ENCODE measurements at regions not wholly inside any gene's neighbourhood (a gene's known extent, or its start where the extent isn't known, plus 50 kb on each side); places are given as distances from the start of the nearest gene placed in this dataset.

DNA sequence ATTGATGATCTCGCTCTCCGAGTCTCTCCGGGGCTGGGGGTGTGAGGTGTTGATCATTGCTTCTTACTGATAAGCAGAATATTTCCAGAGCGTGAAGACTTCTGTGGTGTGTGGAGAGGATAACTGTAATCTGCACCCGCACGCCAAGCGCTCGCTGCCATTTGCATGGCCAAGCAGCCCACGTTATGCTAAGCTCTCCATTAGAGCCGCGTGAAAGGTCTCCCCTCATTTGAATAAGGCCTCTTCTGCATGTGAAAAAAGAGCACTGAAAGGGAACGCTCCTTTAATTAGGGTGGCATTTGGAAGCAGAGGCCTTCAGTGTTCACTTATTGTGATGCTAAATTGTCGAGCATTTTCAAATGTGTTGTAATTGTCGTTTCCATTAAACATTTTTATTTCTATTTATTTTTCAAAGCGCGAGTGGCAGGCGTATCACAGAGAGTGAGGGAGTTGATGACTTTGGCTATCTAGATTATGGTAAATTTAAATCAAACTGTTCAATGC lies 163.6 kb upstream of the IRX2 start:
- CTCF ChIA-PET = interaction anchor here (0.6 kb wide), 1 partner anchor 583 kb away, joined by 3 read pairs; no protein-coding TSS in a partner anchor
- POLR2A ChIA-PET = no interaction called here
- Histone ChIP-seq H3K4me2 (no peak overlapping the region), H2AFZ (ENCODE audit: low read depth) (no peak overlapping the region), H3K27ac (ENCODE audit: low read depth in 2 of 2, low read length in 1 of 2) (no peak overlapping the region), H3K9me2 (no peaks in the 10 kb centered on the region), H3F3A (replicated peaks; ENCODE audit: insufficient read depth) (no peaks in the 10 kb centered on the region), H3K9me3 (no peaks in the 10 kb centered on the region), H3K27me3 (ENCODE audit: insufficient read depth) (no peaks in the 10 kb centered on the region; the same call in 1 of the 2 replicates), H3K4me3 (ENCODE audit: low read depth in 2 of 2, low read length in 1 of 2) (no peak overlapping the region), H3K36me3 (replicated peaks in 1 of 2; ENCODE audit: control insufficient read depth in 1 of 2, insufficient read depth in 2 of 2, low read length in 1 of 2) (no peaks in the 10 kb centered on the region), H3K79me2 (ENCODE audit: insufficient read depth) (no peaks in the 10 kb centered on the region), H3K4me1 (ENCODE audit: control insufficient read depth in 1 of 2, insufficient read depth in 2 of 2, low read depth in 1 of 2, low read length in 1 of 2) (no peaks in the 10 kb centered on the region), H4K20me1 (ENCODE audit: insufficient read depth) (no peaks in the 10 kb centered on the region), H3K9ac (no peak overlapping the region)
- DNase-seq = no peak
- TF ChIP-seq, protein P1, sequence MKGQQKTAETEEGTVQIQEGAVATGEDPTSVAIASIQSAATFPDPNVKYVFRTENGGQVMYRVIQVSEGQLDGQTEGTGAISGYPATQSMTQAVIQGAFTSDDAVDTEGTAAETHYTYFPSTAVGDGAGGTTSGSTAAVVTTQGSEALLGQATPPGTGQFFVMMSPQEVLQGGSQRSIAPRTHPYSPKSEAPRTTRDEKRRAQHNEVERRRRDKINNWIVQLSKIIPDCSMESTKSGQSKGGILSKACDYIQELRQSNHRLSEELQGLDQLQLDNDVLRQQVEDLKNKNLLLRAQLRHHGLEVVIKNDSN (IDR thresholded peaks at IDR 0.05; ENCODE audit: borderline replicate concordance, low read depth) = no peak
- TF ChIP-seq RAD21 (IDR thresholded peaks at IDR 0.05; ENCODE audit: low read length) = no peak
- no peak for TF ChIP-seq TCF12 (IDR thresholded peaks at IDR 0.05)
- TF ChIP-seq RCOR1 (IDR thresholded peaks at IDR 0.05; ENCODE audit: low read length) = no peak
- TF ChIP-seq, protein P2, sequence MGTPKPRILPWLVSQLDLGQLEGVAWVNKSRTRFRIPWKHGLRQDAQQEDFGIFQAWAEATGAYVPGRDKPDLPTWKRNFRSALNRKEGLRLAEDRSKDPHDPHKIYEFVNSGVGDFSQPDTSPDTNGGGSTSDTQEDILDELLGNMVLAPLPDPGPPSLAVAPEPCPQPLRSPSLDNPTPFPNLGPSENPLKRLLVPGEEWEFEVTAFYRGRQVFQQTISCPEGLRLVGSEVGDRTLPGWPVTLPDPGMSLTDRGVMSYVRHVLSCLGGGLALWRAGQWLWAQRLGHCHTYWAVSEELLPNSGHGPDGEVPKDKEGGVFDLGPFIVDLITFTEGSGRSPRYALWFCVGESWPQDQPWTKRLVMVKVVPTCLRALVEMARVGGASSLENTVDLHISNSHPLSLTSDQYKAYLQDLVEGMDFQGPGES (IDR thresholded peaks at IDR 0.05; ENCODE audit: low read depth, low read length) = no peak
- WGBS (ENCODE audit: low lambda C conversion rate) = 21% methylated on average over 17 of the region's 17 CpGs

DNA sequence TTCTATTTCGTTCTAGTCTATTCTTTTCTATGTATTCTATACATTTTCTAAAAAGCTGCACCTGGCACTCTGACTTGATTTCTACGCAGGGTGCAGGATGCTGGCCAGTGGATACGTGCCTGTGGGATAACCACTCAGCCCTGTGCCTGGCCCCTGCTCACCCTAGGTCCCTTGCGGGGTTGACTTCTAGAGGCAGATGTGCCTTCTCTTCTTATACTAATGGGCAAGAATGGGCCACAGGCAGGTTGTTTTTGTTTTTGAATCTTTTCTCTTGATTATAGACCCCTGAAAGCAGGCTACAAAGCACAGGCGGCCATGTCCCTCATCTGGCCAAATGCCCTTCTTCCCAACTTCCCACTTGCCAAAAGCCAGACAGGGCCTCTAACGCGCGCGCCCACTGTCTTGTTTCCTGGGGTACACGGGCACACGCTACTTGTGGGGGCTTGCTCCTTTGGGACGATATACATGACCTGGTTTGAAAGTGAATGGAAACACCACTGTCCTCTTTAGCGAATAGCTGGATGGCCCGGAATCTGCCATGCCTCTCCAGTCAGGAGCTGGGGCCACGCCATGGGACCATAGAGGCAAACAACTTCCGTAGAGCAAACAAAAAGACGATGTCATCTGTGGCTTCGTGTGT lies 162.7 kb upstream of the IRX2 start:
- H3K4me3 ChIP-seq (ENCODE audit: low read depth in 2 of 2, low read length in 1 of 2) = no peak overlapping the region
- no peaks in the 10 kb centered on the region for H3K4me1 ChIP-seq (ENCODE audit: control insufficient read depth in 1 of 2, insufficient read depth in 2 of 2, low read depth in 1 of 2, low read length in 1 of 2)
- H3F3A ChIP-seq (replicated peaks; ENCODE audit: insufficient read depth) = no peaks in the 10 kb centered on the region
- no peaks in the 10 kb centered on the region for H4K20me1 ChIP-seq (ENCODE audit: insufficient read depth)
- H3K9me2 ChIP-seq = no peaks in the 10 kb centered on the region
- no peak for DNase-seq
- 27% methylated on average over 17 of the region's 18 CpGs for WGBS (ENCODE audit: low lambda C conversion rate)
- no peak overlapping the region for H3K9ac ChIP-seq
- no peak overlapping the region for H2AFZ ChIP-seq (ENCODE audit: low read depth)
- H3K27me3 ChIP-seq (ENCODE audit: insufficient read depth) = no peaks in the 10 kb centered on the region; the same call in 1 of the 2 replicates
- H3K4me2 ChIP-seq = no peak overlapping the region
- H3K27ac ChIP-seq (ENCODE audit: low read depth in 2 of 2, low read length in 1 of 2) = no peak overlapping the region
- H3K9me3 ChIP-seq = no peaks in the 10 kb centered on the region
- TF ChIP-seq YY1 (IDR thresholded peaks at IDR 0.05; ENCODE audit: low read depth) (no peak), CHD2 (IDR thresholded peaks at IDR 0.05; ENCODE audit: low read length, partially characterized antibody) (no peak), JUND (IDR thresholded peaks at IDR 0.05) (no peak), FOSL2 (IDR thresholded peaks at IDR 0.05; ENCODE audit: borderline replicate concordance, low read depth) (no peak), EP300 (IDR thresholded peaks at IDR 0.05; ENCODE audit: borderline replicate concordance in 1 of 2, low read depth in 1 of 2, low read length in 1 of 2) (no peak), TAF1 (IDR thresholded peaks at IDR 0.05; ENCODE audit: borderline replicate concordance, low read depth, low read length) (no peak)
- TF ChIP-seq, protein P3, sequence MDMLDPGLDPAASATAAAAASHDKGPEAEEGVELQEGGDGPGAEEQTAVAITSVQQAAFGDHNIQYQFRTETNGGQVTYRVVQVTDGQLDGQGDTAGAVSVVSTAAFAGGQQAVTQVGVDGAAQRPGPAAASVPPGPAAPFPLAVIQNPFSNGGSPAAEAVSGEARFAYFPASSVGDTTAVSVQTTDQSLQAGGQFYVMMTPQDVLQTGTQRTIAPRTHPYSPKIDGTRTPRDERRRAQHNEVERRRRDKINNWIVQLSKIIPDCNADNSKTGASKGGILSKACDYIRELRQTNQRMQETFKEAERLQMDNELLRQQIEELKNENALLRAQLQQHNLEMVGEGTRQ (IDR thresholded peaks at IDR 0.05; ENCODE audit: borderline replicate concordance, low read depth, low read length) = no peak
- no peaks in the 10 kb centered on the region for H3K36me3 ChIP-seq (replicated peaks in 1 of 2; ENCODE audit: control insufficient read depth in 1 of 2, insufficient read depth in 2 of 2, low read length in 1 of 2)
- no peaks in the 10 kb centered on the region for H3K79me2 ChIP-seq (ENCODE audit: insufficient read depth)
- ChIA-PET CTCF (no interaction called here), POLR2A (no interaction called here)
